Uterus (tissue), 3 donors: ENCODE measurements at regions not wholly inside any gene's neighbourhood (a gene's known extent, or its start where the extent isn't known, plus 50 kb on each side); places are given as distances from the start of the nearest gene placed in this dataset.
"Not testable (repeated sequence)": the region's sequence is repeated elsewhere in the genome, so short reads cannot be mapped to it uniquely, and the experiment has no call there.

ENCODE experiments used
- DNase-seq, 2 donors: peaks; one replicate each; pipeline ENCODE4 v3.0.0-alpha.2; 2019 to 2020
- H3K27ac ChIP-seq, 2 donors: fragments of 200-600 bp; sonication (generic); 1 replicate in 1 of 2; 2 replicates in 1 of 2; pipeline ENCODE4 v1.5.1; 2016 to 2018
- H3K27me3 ChIP-seq, 2 donors: fragments of 200-600 bp; sonication (generic); one replicate each; pipeline ENCODE4 v1.5.1; 2018 to 2019; ENCODE audit warnings: control low read depth in 1 of 2
- H3K36me3 ChIP-seq, 2 donors: fragments of 200-600 bp; sonication (generic); one replicate each; pipeline ENCODE4 v1.5.1; 2019; ENCODE audit warnings: control low read depth in 1 of 2
- H3K4me1 ChIP-seq, 2 donors: fragments of 200-600 bp; sonication (generic); one replicate each; pipeline ENCODE4 v1.5.1; 2018 to 2019; ENCODE audit warnings: control low read depth in 1 of 2
- H3K4me3 ChIP-seq, 2 donors: fragments of 200-600 bp; sonication (generic); 1 replicate in 1 of 2; 2 replicates in 1 of 2; pipeline ENCODE4 v1.5.1; 2018 to 2019; ENCODE audit warnings: mild to moderate bottlenecking in 1 of 2
- H3K9me3 ChIP-seq, 2 donors: fragments of 200-600 bp; sonication (generic); one replicate each; pipeline ENCODE4 v1.5.1; 2019; ENCODE audit warnings: control low read depth in 1 of 2
- CTCF ChIP-seq, 4 experiments: fragments of 200-600 bp in 2 of 4; fragments of 450-650 bp in 2 of 4; sonication (generic) in 2 of 4; IDR thresholded peaks; one replicate each; pipeline ENCODE4 v1.5.1; 2016 to 2019; ENCODE audit warnings: antibody characterized with exemption in 4 of 4, mild to moderate bottlenecking in 2 of 4, moderate library complexity in 1 of 4
- POLR2A ChIP-seq, 2 donors: fragments of 450-650 bp; IDR thresholded peaks; one replicate each; pipeline ENCODE4 v1.6.1; 2016; ENCODE audit warnings: antibody characterized with exemption in 2 of 2, mild to moderate bottlenecking in 1 of 2, moderate library complexity in 1 of 2
- intact Hi-C: fragments of 100-400 bp; cut with DNase I; formaldehyde crosslinking; loops from one replicate; pipeline ENCODE4 v1.15.1; 2023; ENCODE audit warnings: low total_unique reads
- donor health status: DM: yes; HTN: yes; CAD: no.

- H3K9me3 ChIP-seq: no peaks in the 10 kb centered on the region
- H3K27me3 ChIP-seq: no peaks in the 10 kb centered on the region
- TF ChIP-seq CTCF (IDR thresholded peaks at IDR 0.05) (no peak), POLR2A (IDR thresholded peaks at IDR 0.05) (no peak)
- no peak overlapping the region for H3K4me3 ChIP-seq
- DNase-seq: no peak
- no peaks in the 10 kb centered on the region for H3K36me3 ChIP-seq
- intact Hi-C loops: no loop called here
- no peaks in the 10 kb centered on the region for H3K4me1 ChIP-seq
- no peak overlapping the region for H3K27ac ChIP-seq
These were observed 1304.2 kb upstream of the ADGRL4 start for GRCh38 chr1:80310703-80311245.

GRCh38 chr1:80305466-80305865, 1298.9 kb upstream of the ADGRL4 start:
- no peak for DNase-seq
- no peaks in the 10 kb centered on the region for H3K4me1 ChIP-seq
- no peak overlapping the region for H3K27ac ChIP-seq
- intact Hi-C loops: no loop called here
- no peaks in the 10 kb centered on the region for H3K36me3 ChIP-seq
- no peaks in the 10 kb centered on the region for H3K9me3 ChIP-seq
- no peaks in the 10 kb centered on the region for H3K27me3 ChIP-seq
- H3K4me3 ChIP-seq: no peak overlapping the region
- TF ChIP-seq POLR2A (IDR thresholded peaks at IDR 0.05) (no peak), CTCF (IDR thresholded peaks at IDR 0.05) (no peak)

GRCh38 chr1:80293818-80294217, 1287.3 kb upstream of the ADGRL4 start:
- Histone ChIP-seq H3K9me3 (no peaks in the 10 kb centered on the region), H3K4me3 (no peak overlapping the region), H3K27ac (no peak overlapping the region), H3K4me1 (no peaks in the 10 kb centered on the region), H3K36me3 (no peaks in the 10 kb centered on the region), H3K27me3 (no peaks in the 10 kb centered on the region)
- DNase-seq: no peak
- TF ChIP-seq CTCF (IDR thresholded peaks at IDR 0.05) (no peak), POLR2A (IDR thresholded peaks at IDR 0.05) (no peak)
- intact Hi-C loops: no loop called here

DNA sequence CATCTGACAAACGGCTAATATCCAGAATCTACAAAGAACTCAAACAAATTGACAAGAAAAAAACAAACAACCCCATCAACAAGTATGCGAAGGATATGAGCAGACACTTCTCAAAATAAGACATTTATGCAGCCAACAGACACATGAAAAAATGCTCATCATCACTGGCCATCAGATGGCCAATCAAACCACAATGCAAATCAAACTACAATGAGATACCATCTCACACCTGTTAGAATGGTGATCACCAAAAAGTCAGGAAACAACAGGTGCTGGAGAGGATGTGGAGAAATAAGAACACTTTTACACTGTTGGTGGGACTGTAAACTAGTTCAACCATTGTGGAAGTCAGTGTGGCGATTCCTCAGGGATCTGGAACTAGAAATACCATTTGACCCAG, 1282.2 kb upstream of the ADGRL4 start:
- intact Hi-C loops, H3K9me3 ChIP-seq, H3K27me3 ChIP-seq, H3K36me3 ChIP-seq, DNase-seq, H3K4me1 ChIP-seq, H3K4me3 ChIP-seq, H3K27ac ChIP-seq: not testable (repeated sequence)

GRCh38 chr1:80282536-80282935, 1276.0 kb upstream of the ADGRL4 start:
- DNase-seq: no peak
- Histone ChIP-seq H3K27ac (no peak overlapping the region), H3K9me3 (no peaks in the 10 kb centered on the region), H3K4me3 (no peak overlapping the region), H3K36me3 (no peaks in the 10 kb centered on the region), H3K27me3 (no peaks in the 10 kb centered on the region), H3K4me1 (no peaks in the 10 kb centered on the region)
- TF ChIP-seq POLR2A (IDR thresholded peaks at IDR 0.05): no peak
- intact Hi-C loops: no loop called here

- Histone ChIP-seq H3K36me3 (no peaks in the 10 kb centered on the region), H3K4me1 (no peaks in the 10 kb centered on the region), H3K4me3 (no peak overlapping the region), H3K9me3 (no peaks in the 10 kb centered on the region), H3K27ac (no peak overlapping the region), H3K27me3 (no peaks in the 10 kb centered on the region)
- no peak for DNase-seq
- TF ChIP-seq CTCF (IDR thresholded peaks at IDR 0.05) (no peak), POLR2A (IDR thresholded peaks at IDR 0.05) (no peak)
- intact Hi-C loops: no loop called here
These were observed 1272.4 kb upstream of the ADGRL4 start for GRCh38 chr1:80278936-80279335.
